ENCODE measurements at regions not wholly inside any gene's neighbourhood (a gene's known extent, or its start where the extent isn't known, plus 50 kb on each side); places are given as distances from the start of the nearest gene placed in this dataset.

GRCh38 chr11:119854521-119854920 is 125.5 kb upstream of the NECTIN1 start:
- TF ChIP-seq, protein P1, sequence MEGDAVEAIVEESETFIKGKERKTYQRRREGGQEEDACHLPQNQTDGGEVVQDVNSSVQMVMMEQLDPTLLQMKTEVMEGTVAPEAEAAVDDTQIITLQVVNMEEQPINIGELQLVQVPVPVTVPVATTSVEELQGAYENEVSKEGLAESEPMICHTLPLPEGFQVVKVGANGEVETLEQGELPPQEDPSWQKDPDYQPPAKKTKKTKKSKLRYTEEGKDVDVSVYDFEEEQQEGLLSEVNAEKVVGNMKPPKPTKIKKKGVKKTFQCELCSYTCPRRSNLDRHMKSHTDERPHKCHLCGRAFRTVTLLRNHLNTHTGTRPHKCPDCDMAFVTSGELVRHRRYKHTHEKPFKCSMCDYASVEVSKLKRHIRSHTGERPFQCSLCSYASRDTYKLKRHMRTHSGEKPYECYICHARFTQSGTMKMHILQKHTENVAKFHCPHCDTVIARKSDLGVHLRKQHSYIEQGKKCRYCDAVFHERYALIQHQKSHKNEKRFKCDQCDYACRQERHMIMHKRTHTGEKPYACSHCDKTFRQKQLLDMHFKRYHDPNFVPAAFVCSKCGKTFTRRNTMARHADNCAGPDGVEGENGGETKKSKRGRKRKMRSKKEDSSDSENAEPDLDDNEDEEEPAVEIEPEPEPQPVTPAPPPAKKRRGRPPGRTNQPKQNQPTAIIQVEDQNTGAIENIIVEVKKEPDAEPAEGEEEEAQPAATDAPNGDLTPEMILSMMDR (IDR thresholded peaks at IDR 0.05) = no peak
- no peak for TF ChIP-seq POLR2AphosphoS5 (IDR thresholded peaks at IDR 0.05)

Data from prostate gland (tissue), 2 donors.